ENCODE measurements at regions not wholly inside any gene's neighbourhood (a gene's known extent, or its start where the extent isn't known, plus 50 kb on each side); places are given as distances from the start of the nearest gene placed in this dataset.

DNA sequence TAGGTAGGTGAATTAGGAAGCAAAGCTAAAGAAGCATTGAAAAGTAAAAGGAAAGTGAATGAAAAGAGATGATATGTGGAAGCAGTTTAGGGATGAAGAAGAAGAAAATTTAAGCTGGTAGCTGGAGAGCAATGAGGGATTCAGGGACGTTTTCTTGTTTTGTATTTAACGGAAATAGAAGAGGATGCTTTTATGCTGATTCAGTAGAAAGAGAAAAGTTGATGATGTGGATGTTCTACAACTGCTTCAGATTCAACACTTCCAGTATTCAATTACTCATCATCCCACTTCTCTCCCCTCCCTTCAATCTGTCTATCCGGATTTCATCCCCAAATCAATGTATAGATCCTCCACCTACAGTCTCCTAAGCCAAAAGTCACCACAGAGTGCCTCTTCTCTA, 448.2 kb upstream of the CCDC54 start:
- peaks cover 5% of the 10 kb centered on the region for H3K36me3 Mint-ChIP-seq (ENCODE audit: low read depth)

GRCh38 chr3:106930086-106930485, 447.2 kb upstream of the CCDC54 start:
- Mint-ChIP-seq H3K36me3 (ENCODE audit: low read depth) (peaks cover 5% of the 10 kb centered on the region), H3K27ac (no peak overlapping the region), H3K27me3 (ENCODE audit: low read depth, poor library complexity) (no peaks in the 10 kb centered on the region), H3K9me3 (no peaks in the 10 kb centered on the region), H3K4me3 (no peak overlapping the region), H3K4me1 (no peaks in the 10 kb centered on the region)
- TF ChIP-seq, protein P1, sequence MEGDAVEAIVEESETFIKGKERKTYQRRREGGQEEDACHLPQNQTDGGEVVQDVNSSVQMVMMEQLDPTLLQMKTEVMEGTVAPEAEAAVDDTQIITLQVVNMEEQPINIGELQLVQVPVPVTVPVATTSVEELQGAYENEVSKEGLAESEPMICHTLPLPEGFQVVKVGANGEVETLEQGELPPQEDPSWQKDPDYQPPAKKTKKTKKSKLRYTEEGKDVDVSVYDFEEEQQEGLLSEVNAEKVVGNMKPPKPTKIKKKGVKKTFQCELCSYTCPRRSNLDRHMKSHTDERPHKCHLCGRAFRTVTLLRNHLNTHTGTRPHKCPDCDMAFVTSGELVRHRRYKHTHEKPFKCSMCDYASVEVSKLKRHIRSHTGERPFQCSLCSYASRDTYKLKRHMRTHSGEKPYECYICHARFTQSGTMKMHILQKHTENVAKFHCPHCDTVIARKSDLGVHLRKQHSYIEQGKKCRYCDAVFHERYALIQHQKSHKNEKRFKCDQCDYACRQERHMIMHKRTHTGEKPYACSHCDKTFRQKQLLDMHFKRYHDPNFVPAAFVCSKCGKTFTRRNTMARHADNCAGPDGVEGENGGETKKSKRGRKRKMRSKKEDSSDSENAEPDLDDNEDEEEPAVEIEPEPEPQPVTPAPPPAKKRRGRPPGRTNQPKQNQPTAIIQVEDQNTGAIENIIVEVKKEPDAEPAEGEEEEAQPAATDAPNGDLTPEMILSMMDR (IDR thresholded peaks at IDR 0.05), result no peak
- DNase-seq, result no peak

More for the DNA sequence above, 448.2 kb upstream of the CCDC54 start:
- no peak for DNase-seq
- no peak overlapping the region for H3K27ac Mint-ChIP-seq
- H3K4me1 Mint-ChIP-seq, result no peaks in the 10 kb centered on the region
- no peak overlapping the region for H3K4me3 Mint-ChIP-seq
- H3K27me3 Mint-ChIP-seq (ENCODE audit: low read depth, poor library complexity), result no peaks in the 10 kb centered on the region
- H3K9me3 Mint-ChIP-seq, result no peaks in the 10 kb centered on the region
- TF ChIP-seq, protein P1 (IDR thresholded peaks at IDR 0.05), result no peak

GRCh38 chr3:106931904-106932303, 445.3 kb upstream of the CCDC54 start:
- Mint-ChIP-seq H3K9me3 (no peaks in the 10 kb centered on the region), H3K27me3 (ENCODE audit: low read depth, poor library complexity) (no peaks in the 10 kb centered on the region), H3K4me1 (peaks cover 9% of the 10 kb centered on the region), H3K4me3 (no peak overlapping the region), H3K36me3 (ENCODE audit: low read depth) (peaks cover 5% of the 10 kb centered on the region), H3K27ac (no peak overlapping the region)
- DNase-seq, result no peak
- TF ChIP-seq, protein P1 (IDR thresholded peaks at IDR 0.05), result no peak

GRCh38 chr3:106936337-106936736, 440.9 kb upstream of the CCDC54 start:
- Mint-ChIP-seq H3K4me1 (peaks cover 10% of the 10 kb centered on the region), H3K36me3 (ENCODE audit: low read depth) (no peaks in the 10 kb centered on the region), H3K4me3 (no peak overlapping the region), H3K27ac (no peak overlapping the region), H3K9me3 (peaks cover 13% of the 10 kb centered on the region), H3K27me3 (ENCODE audit: low read depth, poor library complexity) (no peaks in the 10 kb centered on the region)
- TF ChIP-seq, protein P1 (IDR thresholded peaks at IDR 0.05), result no peak
- no peak for DNase-seq

GRCh38 chr3:106942051-106942450, 435.2 kb upstream of the CCDC54 start:
- H3K4me1 Mint-ChIP-seq, result no peaks in the 10 kb centered on the region
- no peaks in the 10 kb centered on the region for H3K36me3 Mint-ChIP-seq (ENCODE audit: low read depth)
- no peak overlapping the region for H3K4me3 Mint-ChIP-seq
- no peak overlapping the region for H3K27ac Mint-ChIP-seq
- no peak for DNase-seq
- peaks cover 13% of the 10 kb centered on the region for H3K9me3 Mint-ChIP-seq
- H3K27me3 Mint-ChIP-seq (ENCODE audit: low read depth, poor library complexity), result peaks cover 4% of the 10 kb centered on the region
- TF ChIP-seq, protein P1 (IDR thresholded peaks at IDR 0.05), result no peak

DNA sequence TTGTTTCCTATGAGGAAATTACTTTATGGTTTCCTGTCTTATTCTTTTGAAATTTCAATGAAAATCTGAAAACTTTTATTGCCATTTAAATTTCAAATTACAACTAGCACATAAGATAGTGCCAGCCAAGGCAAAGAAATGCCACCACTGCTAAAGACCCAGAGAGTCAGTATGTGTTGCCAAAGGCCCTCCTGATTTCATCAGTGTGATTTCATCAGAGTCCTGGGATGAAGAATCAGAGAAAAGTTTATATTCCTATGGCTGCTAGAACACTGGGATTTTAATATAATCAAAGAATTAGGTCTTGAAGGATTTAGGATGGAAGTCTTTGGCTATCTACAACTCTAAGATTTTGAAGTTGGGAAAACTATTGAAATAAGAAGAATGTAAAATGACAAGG, 434.2 kb upstream of the CCDC54 start:
- H3K9me3 Mint-ChIP-seq, result peaks cover 13% of the 10 kb centered on the region
- H3K4me3 Mint-ChIP-seq, result no peak overlapping the region
- no peaks in the 10 kb centered on the region for H3K36me3 Mint-ChIP-seq (ENCODE audit: low read depth)
- H3K27ac Mint-ChIP-seq, result no peak overlapping the region
- H3K27me3 Mint-ChIP-seq (ENCODE audit: low read depth, poor library complexity), result peaks cover 4% of the 10 kb centered on the region
- H3K4me1 Mint-ChIP-seq, result no peaks in the 10 kb centered on the region
- TF ChIP-seq, protein P1 (IDR thresholded peaks at IDR 0.05), result no peak
- DNase-seq, result no peak
